ENCODE measurements at regions not wholly inside any gene's neighbourhood (a gene's known extent, or its start where the extent isn't known, plus 50 kb on each side); places are given as distances from the start of the nearest gene placed in this dataset.

- DNase-seq (peak; percentile 40 to 70 (median 47)), ATAC-seq (peak; percentile 50)
- 9 to 14% methylated on average over 5 of the region's 5 CpGs for WGBS, 2 donors
- intact Hi-C loops (cut with DNase I), result no loop called here
- Histone ChIP-seq H3K9me3 (no peaks in the 10 kb centered on the region), H3K4me1 (peaks cover 6% of the 10 kb centered on the region), H3K36me3 (replicated peaks in 1 of 2; ENCODE audit: insufficient read depth in 1 of 2, low read depth in 2 of 2) (no peaks in the 10 kb centered on the region), H3K4me3 (no peak overlapping the region), H3K27ac (no peak overlapping the region), H3K27me3 (no peaks in the 10 kb centered on the region)
- TF ChIP-seq CTCF (IDR thresholded peaks at IDR 0.05) (no peak), POLR2A (IDR thresholded peaks at IDR 0.05) (no peak)
Measured at GRCh38 chr2:129205766-129206165, 773.7 kb upstream of the RAB6C start.

GRCh38 chr2:129212299-129212958 lies 767.0 kb upstream of the RAB6C start:
- H3K36me3 ChIP-seq (replicated peaks in 1 of 2; ENCODE audit: insufficient read depth in 1 of 2, low read depth in 2 of 2), result no peaks in the 10 kb centered on the region
- ATAC-seq (no peak), DNase-seq (no peak)
- TF ChIP-seq POLR2A (IDR thresholded peaks at IDR 0.05) (no peak), CTCF (IDR thresholded peaks at IDR 0.05) (no peak)
- WGBS, 2 donors, result 55 to 66% methylated on average over 5 of the region's 5 CpGs
- H3K9me3 ChIP-seq, result no peaks in the 10 kb centered on the region
- no peaks in the 10 kb centered on the region for H3K4me1 ChIP-seq
- no peak overlapping the region for H3K27ac ChIP-seq
- intact Hi-C loops (cut with DNase I), result no loop called here
- no peak overlapping the region for H3K4me3 ChIP-seq
- no peaks in the 10 kb centered on the region for H3K27me3 ChIP-seq

GRCh38 chr2:129224022-129224421 lies 755.4 kb upstream of the RAB6C start:
- Histone ChIP-seq H3K27me3 (no peaks in the 10 kb centered on the region), H3K4me3 (no peak overlapping the region), H3K4me1 (no peaks in the 10 kb centered on the region), H3K36me3 (replicated peaks in 1 of 2; ENCODE audit: insufficient read depth in 1 of 2, low read depth in 2 of 2) (no peaks in the 10 kb centered on the region), H3K27ac (no peak overlapping the region), H3K9me3 (no peaks in the 10 kb centered on the region)
- intact Hi-C loops (cut with DNase I), result no loop called here
- WGBS, 2 donors, result 88 to 94% methylated on average over 10 of the region's 10 CpGs
- TF ChIP-seq CTCF (IDR thresholded peaks at IDR 0.05), result no peak
- TF ChIP-seq POLR2A (IDR thresholded peaks at IDR 0.05), result no peak
- no peak for ATAC-seq
- no peak for DNase-seq

GRCh38 chr2:129224486-129224885 lies 755.0 kb upstream of the RAB6C start:
- Histone ChIP-seq H3K27ac (no peak overlapping the region), H3K36me3 (replicated peaks in 1 of 2; ENCODE audit: insufficient read depth in 1 of 2, low read depth in 2 of 2) (no peaks in the 10 kb centered on the region), H3K9me3 (no peaks in the 10 kb centered on the region), H3K27me3 (no peaks in the 10 kb centered on the region), H3K4me3 (no peak overlapping the region), H3K4me1 (no peaks in the 10 kb centered on the region)
- TF ChIP-seq POLR2A (IDR thresholded peaks at IDR 0.05) (no peak), CTCF (IDR thresholded peaks at IDR 0.05) (no peak)
- WGBS, 2 donors, result 81 to 84% methylated on average over 3 of the region's 3 CpGs
- intact Hi-C loops (cut with DNase I), result no loop called here
- DNase-seq, result no peak
- ATAC-seq, result no peak

GRCh38 chr2:129229196-129229595 lies 750.3 kb upstream of the RAB6C start:
- intact Hi-C loops (cut with DNase I), result no loop called here
- no peak for ATAC-seq
- WGBS, 2 donors, result 59 to 60% methylated on average over 3 of the region's 3 CpGs

More at GRCh38 chr2:129229196-129229595, 750.3 kb upstream of the RAB6C start:
- TF ChIP-seq CTCF (IDR thresholded peaks at IDR 0.05), result no peak
- TF ChIP-seq POLR2A (IDR thresholded peaks at IDR 0.05), result no peak
- no peaks in the 10 kb centered on the region for H3K27me3 ChIP-seq
- H3K9me3 ChIP-seq, result no peaks in the 10 kb centered on the region
- no peak for DNase-seq
- H3K27ac ChIP-seq, result no peak overlapping the region
- H3K4me3 ChIP-seq, result no peak overlapping the region
- no peaks in the 10 kb centered on the region for H3K36me3 ChIP-seq (replicated peaks in 1 of 2; ENCODE audit: insufficient read depth in 1 of 2, low read depth in 2 of 2)
- H3K4me1 ChIP-seq, result no peaks in the 10 kb centered on the region
